Activated T-cell treated with anti-CD3 and anti-CD28 coated beads, Interleukin-2, amount 50 U/mL, for 72 hours (primary cell): ENCODE measurements at regions not wholly inside any gene's neighbourhood (a gene's known extent, or its start where the extent isn't known, plus 50 kb on each side); places are given as distances from the start of the nearest gene placed in this dataset.

Experiments
- ATAC-seq, 2 donors: fragments of 150-1000 bp; cut with Tn5 transposase; replicated peaks in 1 of 2; 2 replicates each; pipeline ENCODE4 v1.10.0; 2021; ENCODE audit warnings: moderate library complexity in 2 of 2, mild to moderate bottlenecking in 1 of 2
- DNase-seq, 2 donors: peaks; one replicate each; pipeline ENCODE4 v3.0.0; 2021 to 2022; ENCODE audit warnings: mixed read lengths in 1 of 2
- H3K27ac Mint-ChIP-seq: one replicate; pipeline ENCODE4 v1.8.0; 2022; ENCODE audit warnings: mild to moderate bottlenecking, moderate library complexity, mixed read lengths
- H3K27me3 Mint-ChIP-seq: one replicate; pipeline ENCODE4 v1.8.0; 2022; ENCODE audit warnings: low read depth, mixed read lengths
- H3K36me3 Mint-ChIP-seq, 2 donors: one replicate each; pipeline ENCODE4 v1.8.0; 2022; ENCODE audit warnings: mixed read lengths in 2 of 2, mild to moderate bottlenecking in 1 of 2; ENCODE audit not compliant: insufficient read depth in 2 of 2
- H3K4me1 Mint-ChIP-seq: one replicate; pipeline ENCODE4 v1.8.0; 2022; ENCODE audit warnings: low read depth, mixed read lengths
- H3K4me3 Mint-ChIP-seq, 2 donors: one replicate each; pipeline ENCODE4 v1.8.0; 2022; ENCODE audit warnings: mild to moderate bottlenecking in 2 of 2, mixed read lengths in 2 of 2, moderate library complexity in 2 of 2
- H3K9me3 Mint-ChIP-seq, 2 donors: one replicate each; pipeline ENCODE4 v1.8.0; 2022; ENCODE audit warnings: mixed read lengths in 2 of 2

- Mint-ChIP-seq H3K36me3 (no peaks in the 10 kb centered on the region), H3K9me3 (peaks cover 2 to 8% of the 10 kb centered on the region in 2 donors), H3K27me3 (no peaks in the 10 kb centered on the region), H3K27ac (no peak overlapping the region), H3K4me1 (no peaks in the 10 kb centered on the region), H3K4me3 (no peak overlapping the region)
- DNase-seq, result no peak
- no peak for ATAC-seq
Observed at GRCh38 chr1:96011606-96012005, 710.0 kb upstream of the PTBP2 start.

- DNase-seq (no peak), ATAC-seq (no peak)
- Mint-ChIP-seq H3K27me3 (no peaks in the 10 kb centered on the region), H3K27ac (no peak overlapping the region), H3K4me3 (no peak overlapping the region), H3K9me3 (peaks cover 5 to 11% of the 10 kb centered on the region in 2 donors), H3K4me1 (no peaks in the 10 kb centered on the region), H3K36me3 (no peaks in the 10 kb centered on the region)
Observed at GRCh38 chr1:96016219-96016618, 705.4 kb upstream of the PTBP2 start.

GRCh38 chr1:96020378-96020777 is 701.2 kb upstream of the PTBP2 start:
- Mint-ChIP-seq H3K4me1 (no peaks in the 10 kb centered on the region), H3K27me3 (no peaks in the 10 kb centered on the region), H3K36me3 (no peaks in the 10 kb centered on the region), H3K27ac (no peak overlapping the region), H3K4me3 (no peak overlapping the region), H3K9me3 (peaks cover 4 to 5% of the 10 kb centered on the region in 2 donors)
- ATAC-seq, result no peak
- DNase-seq, result no peak

GRCh38 chr1:96025062-96025461 is 696.5 kb upstream of the PTBP2 start:
- ATAC-seq (no peak), DNase-seq (no peak)
- Mint-ChIP-seq H3K36me3 (no peaks in the 10 kb centered on the region), H3K27me3 (no peaks in the 10 kb centered on the region), H3K9me3 (peaks cover 0 to 2% of the 10 kb centered on the region in 2 donors), H3K4me3 (no peak overlapping the region), H3K27ac (no peak overlapping the region), H3K4me1 (no peaks in the 10 kb centered on the region)

GRCh38 chr1:96028071-96028470 is 693.5 kb upstream of the PTBP2 start:
- Mint-ChIP-seq H3K4me1 (no peaks in the 10 kb centered on the region), H3K36me3 (no peaks in the 10 kb centered on the region), H3K9me3 (peaks cover 0 to 1% of the 10 kb centered on the region in 2 donors), H3K27ac (no peak overlapping the region), H3K4me3 (no peak overlapping the region), H3K27me3 (no peaks in the 10 kb centered on the region)
- DNase-seq (no peak), ATAC-seq (no peak)

GRCh38 chr1:96030312-96030711 is 691.3 kb upstream of the PTBP2 start:
- no peak for ATAC-seq
- no peak overlapping the region for H3K4me3 Mint-ChIP-seq
- H3K27ac Mint-ChIP-seq, result no peak overlapping the region
- no peaks in the 10 kb centered on the region for H3K4me1 Mint-ChIP-seq
- no peaks in the 10 kb centered on the region for H3K27me3 Mint-ChIP-seq
- DNase-seq, result no peak
- H3K9me3 Mint-ChIP-seq, result peaks cover 0 to 1% of the 10 kb centered on the region in 2 donors
- no peaks in the 10 kb centered on the region for H3K36me3 Mint-ChIP-seq

- peaks cover 1 to 3% of the 10 kb centered on the region in 2 donors for H3K9me3 Mint-ChIP-seq
- H3K27me3 Mint-ChIP-seq, result no peaks in the 10 kb centered on the region
- H3K4me3 Mint-ChIP-seq, result no peak overlapping the region
- H3K36me3 Mint-ChIP-seq, result no peaks in the 10 kb centered on the region
- DNase-seq (no peak), ATAC-seq (no peak)
- H3K27ac Mint-ChIP-seq, result no peak overlapping the region
- H3K4me1 Mint-ChIP-seq, result no peaks in the 10 kb centered on the region
Observed at GRCh38 chr1:96034006-96034405, 687.6 kb upstream of the PTBP2 start.

- no peak overlapping the region for H3K4me3 Mint-ChIP-seq
- DNase-seq (no peak), ATAC-seq (no peak)
- H3K27ac Mint-ChIP-seq, result no peak overlapping the region
- H3K36me3 Mint-ChIP-seq, result no peaks in the 10 kb centered on the region
- peaks cover 0 to 3% of the 10 kb centered on the region in 2 donors for H3K9me3 Mint-ChIP-seq
- no peaks in the 10 kb centered on the region for H3K27me3 Mint-ChIP-seq
- H3K4me1 Mint-ChIP-seq, result no peaks in the 10 kb centered on the region
Observed at GRCh38 chr1:96036763-96037162, 684.8 kb upstream of the PTBP2 start.

DNA sequence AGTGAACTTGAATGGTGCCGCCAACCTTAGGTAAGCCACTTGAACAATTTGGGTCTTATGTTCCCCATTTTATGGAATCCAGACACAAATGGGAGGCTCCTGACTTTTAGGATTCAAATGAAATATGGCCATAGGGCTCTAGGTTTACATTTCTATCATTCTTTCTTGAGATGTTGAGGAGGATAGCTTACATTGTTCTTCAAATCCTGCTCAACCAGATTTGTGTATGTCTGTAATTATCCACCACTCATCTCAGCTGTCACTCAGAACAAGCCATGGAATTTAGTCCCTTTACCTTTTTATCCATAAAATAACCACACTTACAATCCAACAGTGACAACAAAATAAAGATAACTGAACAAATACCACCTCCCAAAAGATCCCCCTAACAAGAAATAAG is 682.9 kb upstream of the PTBP2 start:
- no peak overlapping the region for H3K27ac Mint-ChIP-seq
- H3K36me3 Mint-ChIP-seq, result no peaks in the 10 kb centered on the region
- ATAC-seq, result no peak
- H3K4me3 Mint-ChIP-seq, result no peak overlapping the region
- H3K9me3 Mint-ChIP-seq, result peaks cover 0 to 3% of the 10 kb centered on the region in 2 donors
- no peak for DNase-seq
- no peaks in the 10 kb centered on the region for H3K4me1 Mint-ChIP-seq
- H3K27me3 Mint-ChIP-seq, result no peaks in the 10 kb centered on the region

GRCh38 chr1:96039910-96040309 is 681.7 kb upstream of the PTBP2 start:
- DNase-seq, result no peak
- Mint-ChIP-seq H3K9me3 (peaks cover 0 to 4% of the 10 kb centered on the region in 2 donors), H3K27me3 (no peaks in the 10 kb centered on the region), H3K36me3 (no peaks in the 10 kb centered on the region), H3K4me1 (no peaks in the 10 kb centered on the region), H3K4me3 (no peak overlapping the region), H3K27ac (no peak overlapping the region)
- ATAC-seq, result no peak

DNA sequence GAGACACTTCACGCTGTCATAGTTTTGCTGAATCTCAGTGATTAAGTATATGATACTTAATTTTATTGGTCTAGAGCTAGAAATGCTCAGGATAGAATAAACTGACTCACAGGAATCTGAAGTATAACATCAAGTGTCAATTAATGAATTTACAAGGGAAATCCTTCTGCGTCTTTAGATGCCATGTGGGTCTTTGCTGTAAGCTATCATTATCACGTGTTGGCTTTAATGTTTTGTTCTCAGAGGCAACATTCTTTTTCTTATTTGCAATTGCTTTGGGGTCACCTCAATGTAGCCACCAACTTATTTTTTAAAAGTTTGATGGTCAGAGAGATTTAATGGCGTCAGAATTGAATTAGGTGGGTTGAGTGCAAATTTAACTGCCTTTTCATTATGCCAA is 680.1 kb upstream of the PTBP2 start:
- Mint-ChIP-seq H3K27ac (no peak overlapping the region), H3K27me3 (no peaks in the 10 kb centered on the region), H3K9me3 (peaks cover 0 to 6% of the 10 kb centered on the region in 2 donors), H3K4me3 (no peak overlapping the region), H3K36me3 (no peaks in the 10 kb centered on the region), H3K4me1 (no peaks in the 10 kb centered on the region)
- no peak for DNase-seq
- ATAC-seq, result no peak

DNA sequence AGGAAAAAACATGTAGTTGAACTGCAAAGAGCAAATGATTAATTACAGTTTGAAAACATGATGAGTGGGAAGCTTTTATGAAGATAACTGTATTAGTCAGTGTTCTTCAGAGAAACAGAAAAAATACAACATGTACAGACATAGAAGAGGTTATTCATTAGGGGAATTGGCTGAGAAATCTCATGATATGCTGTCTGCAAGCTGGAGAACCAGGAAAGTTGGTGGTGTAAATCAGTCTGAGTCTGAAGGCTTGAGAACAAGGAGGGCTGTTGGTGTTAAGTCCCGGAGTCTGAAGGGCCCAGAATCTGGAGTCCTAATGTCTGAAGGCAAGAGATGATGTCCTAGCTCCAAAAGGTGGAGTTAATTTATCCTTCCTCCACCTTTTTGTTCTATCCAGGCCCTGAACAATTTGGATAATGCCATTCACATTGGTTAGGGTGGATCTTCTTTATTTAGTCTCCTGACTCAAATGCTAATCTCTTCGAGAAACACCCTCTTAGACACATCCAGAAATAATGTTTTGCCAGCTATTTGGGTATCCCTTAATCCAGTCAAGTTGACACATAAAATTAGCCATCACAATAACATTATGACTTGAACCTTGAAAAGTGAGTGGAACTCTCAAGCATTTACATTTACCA is 672.9 kb upstream of the PTBP2 start:
- Mint-ChIP-seq H3K27ac (no peak overlapping the region), H3K4me1 (no peaks in the 10 kb centered on the region), H3K4me3 (no peak overlapping the region), H3K36me3 (no peaks in the 10 kb centered on the region), H3K9me3 (peaks cover 2 to 8% of the 10 kb centered on the region in 2 donors), H3K27me3 (no peaks in the 10 kb centered on the region)
- DNase-seq (no peak), ATAC-seq (no peak)

DNA sequence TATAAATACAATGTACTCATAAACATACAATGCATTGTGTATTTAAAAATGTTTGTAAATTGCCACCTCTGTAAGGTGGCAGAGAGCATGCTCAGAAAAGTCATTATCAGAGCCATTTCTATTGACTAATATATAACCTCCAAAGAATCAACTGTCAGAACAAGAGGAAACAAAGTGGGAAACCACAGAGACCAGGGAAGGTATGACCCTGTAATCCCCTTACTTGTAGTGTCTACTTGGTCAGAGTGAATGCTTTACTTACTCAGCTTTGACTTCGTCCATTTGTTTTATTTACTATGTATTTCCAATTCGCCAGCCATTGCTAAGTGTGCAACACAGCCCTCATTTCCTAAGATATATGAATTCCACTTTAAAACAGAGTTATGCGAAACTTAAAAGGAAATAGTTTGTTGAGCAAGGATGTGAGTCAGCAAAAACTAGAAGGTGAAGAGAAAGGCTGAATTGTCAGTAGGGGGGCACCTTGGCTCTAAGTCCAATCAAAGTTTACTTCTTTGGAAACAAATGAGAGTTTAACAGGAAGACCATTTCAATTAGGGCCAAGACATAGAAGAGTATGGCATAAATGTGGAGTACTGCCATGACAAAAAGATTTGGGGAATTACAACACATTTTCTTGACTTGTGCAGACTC is 671.7 kb upstream of the PTBP2 start:
- H3K27me3 Mint-ChIP-seq, result no peaks in the 10 kb centered on the region
- no peak overlapping the region for H3K27ac Mint-ChIP-seq
- H3K4me3 Mint-ChIP-seq, result no peak overlapping the region
- DNase-seq (no peak), ATAC-seq (no peak)
- H3K9me3 Mint-ChIP-seq, result peaks cover 4 to 11% of the 10 kb centered on the region in 2 donors
- H3K36me3 Mint-ChIP-seq, result peaks cover 0 to 2% of the 10 kb centered on the region in 2 donors
- no peaks in the 10 kb centered on the region for H3K4me1 Mint-ChIP-seq

GRCh38 chr1:96059276-96059675 is 662.3 kb upstream of the PTBP2 start:
- Mint-ChIP-seq H3K9me3 (peaks cover 3 to 10% of the 10 kb centered on the region in 2 donors), H3K27me3 (no peaks in the 10 kb centered on the region), H3K4me3 (no peak overlapping the region)

More at GRCh38 chr1:96059276-96059675, 662.3 kb upstream of the PTBP2 start:
- Mint-ChIP-seq H3K4me1 (no peaks in the 10 kb centered on the region), H3K27ac (no peak overlapping the region), H3K36me3 (peaks cover 0 to 2% of the 10 kb centered on the region in 2 donors)
- DNase-seq (no peak), ATAC-seq (no peak)
